GM19372 (cell line): ENCODE measurements at regions not wholly inside any gene's neighbourhood (a gene's known extent, or its start where the extent isn't known, plus 50 kb on each side); places are given as distances from the start of the nearest gene placed in this dataset.
"Not testable (repeated sequence)": the region's sequence is repeated elsewhere in the genome, so short reads cannot be mapped to it uniquely, and the experiment has no call there.

Experiments
- ATAC-seq: cut with Tn5 transposase; IDR thresholded peaks from one replicate; pipeline ENCODE4 v1.9.1; 2021; ENCODE audit warnings: mild to moderate bottlenecking, low read depth, moderate library complexity; ENCODE audit not compliant: unreplicated experiment

DNA sequence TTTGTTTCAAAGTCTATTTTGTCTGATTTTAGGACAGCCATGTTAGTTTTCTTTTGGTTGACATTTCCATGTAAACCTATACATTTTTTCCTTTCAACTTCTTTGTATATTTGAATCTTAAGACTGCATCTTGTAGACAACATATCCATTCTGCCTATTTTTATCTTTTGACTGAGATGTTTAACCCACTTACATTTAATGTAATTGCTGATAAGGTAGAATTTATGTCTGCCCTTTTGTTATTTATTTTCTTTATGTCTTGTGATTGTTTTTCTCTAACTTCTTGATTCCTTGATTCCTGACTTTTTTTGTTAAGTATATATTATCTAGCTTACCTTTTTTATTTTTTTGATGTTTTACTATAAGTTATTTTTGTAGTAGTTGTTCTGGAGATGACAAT lies 542.5 kb downstream of the SUCLG1 start:
- ATAC-seq = no peak

DNA sequence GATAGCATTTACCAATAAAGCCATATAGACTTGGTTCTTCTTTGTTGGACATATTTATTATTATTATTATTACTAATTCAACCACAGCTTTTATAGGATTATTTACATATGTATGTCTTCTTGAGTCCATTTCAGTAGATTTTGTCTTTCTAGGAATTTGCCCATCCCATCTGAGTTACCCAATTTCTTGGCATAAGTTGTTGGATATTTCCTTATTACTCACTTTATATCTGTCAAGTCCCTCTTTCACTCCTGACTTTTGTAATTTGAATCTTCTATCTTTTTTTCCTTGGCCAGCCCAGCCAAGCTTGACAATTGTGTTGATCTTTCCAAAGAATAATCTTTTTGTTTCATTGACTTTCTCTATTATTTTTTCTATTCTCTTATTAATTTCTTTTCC lies 543.7 kb downstream of the SUCLG1 start:
- ATAC-seq = no peak

DNA sequence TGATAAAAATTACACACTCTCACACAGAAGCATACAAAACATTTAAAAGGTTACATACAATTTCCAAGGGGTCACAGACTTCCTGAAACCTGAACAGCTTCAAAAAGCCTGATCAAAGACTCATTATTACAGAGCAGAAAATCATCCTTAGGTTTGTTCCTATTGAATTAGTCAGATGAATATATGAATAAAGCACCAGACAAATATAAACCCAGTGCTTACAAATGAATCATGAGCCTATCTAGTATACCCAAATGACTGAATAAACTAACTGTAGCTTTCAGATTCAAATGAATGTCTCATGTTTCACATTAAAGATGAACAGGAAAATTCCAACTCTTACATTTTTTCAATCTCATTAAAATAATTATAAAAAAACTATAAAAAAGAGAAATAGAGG lies 550.3 kb downstream of the SUCLG1 start:
- ATAC-seq = no peak

DNA sequence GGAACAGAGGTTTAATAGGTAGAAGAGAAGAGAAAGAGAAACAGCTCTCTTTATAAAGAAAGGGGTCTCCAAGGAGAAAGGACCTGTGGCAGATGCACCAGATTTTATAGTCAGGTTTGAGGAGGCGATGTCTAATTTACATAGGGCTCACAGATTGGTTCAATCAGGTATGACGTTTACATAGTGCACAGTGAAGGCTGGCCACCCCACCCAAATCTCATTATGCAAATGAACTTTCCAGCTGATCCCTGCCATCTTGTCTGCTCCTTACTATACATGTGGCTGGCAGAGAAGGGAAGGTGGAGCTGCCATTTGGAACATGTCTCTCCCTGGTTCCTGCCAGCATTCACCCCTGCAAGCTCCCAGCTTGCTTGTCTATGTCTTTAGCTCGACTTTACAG lies 557.8 kb downstream of the SUCLG1 start:
- no peak for ATAC-seq

DNA sequence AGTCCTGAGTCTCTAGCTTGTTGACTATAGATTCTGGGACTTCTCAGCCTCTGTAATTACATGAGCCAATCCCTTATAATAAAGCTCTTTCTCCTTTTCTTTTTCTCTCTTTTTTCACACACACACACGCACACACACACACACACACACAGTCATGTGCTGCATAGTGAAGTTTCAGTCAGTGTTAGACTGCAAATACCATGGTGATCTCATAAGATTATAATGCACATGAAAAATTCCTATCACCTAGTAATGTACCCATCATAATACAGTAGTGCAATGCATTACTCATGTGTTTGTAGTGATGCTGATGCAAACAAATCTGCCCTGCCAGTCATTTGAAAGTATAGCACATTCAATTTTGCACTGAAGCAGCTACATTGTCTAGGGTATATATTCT lies 558.2 kb downstream of the SUCLG1 start:
- no peak for ATAC-seq

DNA sequence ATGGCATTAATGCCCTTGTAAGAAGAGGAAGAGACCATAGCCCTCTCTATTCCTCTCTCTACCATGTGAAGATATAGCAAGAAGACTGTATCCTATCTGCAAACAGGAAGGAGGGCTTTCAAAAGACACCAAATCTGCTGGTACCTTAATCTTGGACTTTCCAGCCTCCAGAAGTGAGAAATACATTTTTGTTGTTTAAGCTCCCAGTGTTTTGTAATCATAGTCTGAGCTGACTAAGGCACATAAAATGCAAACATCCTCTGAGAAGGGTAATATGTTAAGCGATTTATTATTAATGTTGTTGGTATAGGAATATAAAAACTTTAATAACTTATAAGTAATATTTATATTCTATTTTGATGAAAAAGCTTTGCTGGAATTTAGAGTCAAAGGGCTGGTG lies 559.8 kb downstream of the SUCLG1 start:
- ATAC-seq = no peak

DNA sequence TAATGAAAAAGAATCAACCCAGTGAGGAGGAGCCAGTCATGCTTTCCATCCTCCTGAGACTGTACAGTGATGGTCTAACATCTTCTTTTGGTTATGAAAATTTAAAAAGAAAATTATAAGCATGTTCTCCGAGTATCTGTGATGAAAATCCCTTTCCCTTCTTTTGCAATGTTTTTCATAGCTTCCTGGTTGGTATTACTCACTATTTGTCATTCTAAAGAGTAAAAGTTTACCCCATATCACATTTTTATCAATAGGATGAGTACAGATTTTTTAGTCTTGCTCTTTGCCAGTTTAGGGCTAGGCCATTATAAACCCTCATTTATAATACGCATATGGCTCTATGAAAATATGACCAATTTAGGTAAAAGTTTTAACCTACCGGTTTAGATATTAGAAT lies 564.1 kb downstream of the SUCLG1 start:
- no peak for ATAC-seq

DNA sequence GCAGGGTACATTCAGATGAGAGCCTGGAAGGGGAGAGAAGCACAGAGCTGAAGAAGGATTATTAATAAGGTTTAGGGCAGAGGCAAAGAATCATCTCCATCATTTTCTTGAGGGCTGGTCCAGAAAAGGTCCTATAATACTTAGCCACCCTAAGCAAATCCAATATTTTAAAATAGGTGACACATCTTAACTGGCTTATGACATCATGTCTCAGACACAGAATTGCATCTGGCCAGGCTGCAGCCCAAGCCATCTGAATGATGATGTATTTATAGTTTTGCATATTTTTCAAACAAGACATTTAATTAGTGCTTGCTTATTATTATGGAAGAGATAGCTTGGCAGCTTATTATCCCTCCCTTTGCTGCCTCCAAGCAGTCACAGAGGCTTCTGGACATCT lies 571.3 kb downstream of the SUCLG1 start:
- ATAC-seq = no peak

DNA sequence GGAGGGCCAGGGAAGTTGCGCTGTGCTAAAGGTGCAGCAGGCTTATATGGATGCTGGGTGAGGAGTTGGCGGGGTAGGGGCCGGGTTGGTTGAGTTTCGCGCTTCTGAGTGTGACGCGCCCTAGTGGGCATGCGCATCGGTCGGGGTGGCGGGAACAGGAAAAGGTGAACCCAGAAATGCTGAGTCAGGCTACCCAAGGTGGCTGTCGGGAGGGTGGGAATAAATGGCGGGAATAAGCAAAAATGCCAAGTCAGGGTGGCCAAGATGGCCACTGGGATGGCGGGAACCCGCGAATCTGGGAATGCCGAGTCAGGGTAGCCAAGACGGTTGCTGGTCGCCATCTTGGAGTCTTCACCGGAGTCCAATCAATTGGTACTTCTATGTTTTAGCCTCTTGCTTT lies 580.0 kb downstream of the SUCLG1 start:
- ATAC-seq = no peak

DNA sequence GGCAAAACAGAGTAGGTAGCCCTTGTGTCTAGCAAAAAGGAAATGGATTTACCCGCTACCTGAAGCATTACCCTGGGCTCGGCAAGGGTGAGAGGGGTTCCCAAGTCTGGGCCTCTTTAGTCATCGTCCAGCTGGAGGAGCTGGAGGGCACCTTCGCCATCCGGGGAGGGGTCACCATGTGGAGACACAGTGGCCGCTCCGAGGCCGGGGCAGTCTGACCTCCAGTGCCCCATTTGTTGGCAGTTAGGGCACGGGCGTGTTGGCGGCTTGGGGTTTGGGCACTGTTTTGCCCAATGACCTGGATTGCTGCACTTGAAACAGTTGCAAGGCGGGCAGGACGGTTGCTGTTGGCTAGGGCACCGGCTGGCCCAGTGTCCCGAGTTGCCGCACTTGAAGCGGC lies 581.8 kb downstream of the SUCLG1 start:
- not testable (repeated sequence) for ATAC-seq

DNA sequence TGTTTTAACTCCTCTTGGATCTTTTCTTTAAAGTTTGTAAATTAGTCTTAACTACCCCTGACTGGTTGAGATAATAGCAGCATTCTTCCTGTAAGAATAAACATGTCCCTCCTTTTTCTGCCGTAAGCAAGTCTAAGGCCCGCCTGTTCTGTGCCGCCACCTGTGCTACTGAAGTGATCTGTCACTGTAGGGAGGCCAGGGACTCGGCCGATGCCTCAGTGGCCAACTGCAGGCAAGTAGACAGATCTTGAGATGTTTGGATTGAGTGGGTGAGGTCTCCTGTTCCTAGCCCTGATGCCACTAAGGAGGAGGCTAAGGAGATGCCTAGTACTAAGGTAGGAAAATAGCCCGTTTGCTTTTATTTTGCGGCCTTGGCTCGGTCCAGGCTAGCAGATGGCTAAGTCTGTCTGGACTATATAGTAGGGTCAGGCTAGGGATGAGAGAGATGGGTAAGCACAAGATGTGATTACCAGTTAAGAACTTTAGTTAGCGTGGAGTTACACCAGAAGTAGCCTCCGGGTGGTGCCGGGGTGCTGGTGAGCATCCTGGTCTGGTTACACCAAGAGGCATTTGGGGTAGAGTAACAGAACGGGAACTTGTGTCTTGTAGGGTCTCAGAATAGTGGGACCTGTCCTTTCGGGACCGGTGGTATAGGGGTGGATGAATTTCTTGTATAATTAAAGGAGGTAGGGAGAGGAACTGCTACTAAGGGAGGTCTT lies 584.2 kb downstream of the SUCLG1 start:
- no peak for ATAC-seq

DNA sequence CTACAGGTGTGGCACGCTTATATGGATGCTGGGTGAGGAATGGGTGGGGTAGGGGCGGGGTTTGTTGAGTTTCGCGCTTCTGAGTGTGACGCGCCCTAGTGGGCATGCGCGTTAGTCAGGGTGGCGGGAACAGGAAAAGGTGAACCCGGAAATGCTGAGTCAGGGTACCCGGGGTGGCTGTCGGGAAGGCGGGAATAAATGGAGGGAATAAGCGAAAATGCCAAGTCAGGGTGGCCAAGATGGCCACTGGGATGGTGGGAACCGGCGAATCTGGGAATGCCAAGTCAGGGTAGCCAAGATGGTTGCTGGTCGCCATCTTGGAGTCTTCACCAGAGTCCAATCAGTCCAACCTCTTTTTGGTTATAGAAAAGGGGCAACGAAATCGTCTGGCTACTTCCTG lies 585.0 kb downstream of the SUCLG1 start:
- no peak for ATAC-seq

DNA sequence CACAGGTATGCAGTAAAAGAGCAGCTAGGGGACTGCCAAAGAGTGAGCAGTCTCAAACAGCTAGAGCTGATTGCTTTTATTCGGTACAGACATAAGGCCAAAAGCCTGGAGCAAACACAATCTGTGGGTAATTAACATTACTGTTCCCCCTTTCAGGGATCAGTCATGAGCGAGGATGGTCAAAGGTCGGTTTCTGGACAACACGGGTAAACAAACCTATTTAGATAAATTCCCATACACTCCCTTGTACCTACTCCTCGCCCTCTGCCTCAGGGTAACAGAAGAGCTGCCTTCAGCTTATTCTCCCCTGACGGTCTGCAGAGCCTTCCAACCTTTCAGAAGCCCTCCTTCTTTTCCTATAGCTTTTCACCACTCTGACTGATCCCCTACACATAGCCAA lies 586.0 kb downstream of the SUCLG1 start:
- no peak for ATAC-seq

DNA sequence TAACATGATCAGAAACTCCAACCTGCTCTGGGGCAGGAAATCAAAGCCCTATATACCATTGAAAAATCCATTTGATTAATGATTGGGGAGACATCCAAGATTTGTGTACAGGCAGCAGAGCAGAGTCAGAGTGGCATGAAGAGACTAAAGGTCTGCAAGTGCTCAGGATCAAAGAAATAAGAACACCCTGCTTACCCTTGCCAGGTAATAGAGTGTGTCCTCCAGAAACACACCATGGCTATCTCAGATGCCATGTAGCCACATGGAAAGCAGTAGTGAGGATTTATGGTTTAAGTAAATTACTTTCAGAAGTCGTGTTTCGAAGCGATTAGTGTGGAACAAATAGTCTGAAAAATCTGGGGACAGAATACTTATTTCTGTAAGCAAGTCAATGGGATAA lies 592.9 kb downstream of the SUCLG1 start:
- ATAC-seq = no peak

DNA sequence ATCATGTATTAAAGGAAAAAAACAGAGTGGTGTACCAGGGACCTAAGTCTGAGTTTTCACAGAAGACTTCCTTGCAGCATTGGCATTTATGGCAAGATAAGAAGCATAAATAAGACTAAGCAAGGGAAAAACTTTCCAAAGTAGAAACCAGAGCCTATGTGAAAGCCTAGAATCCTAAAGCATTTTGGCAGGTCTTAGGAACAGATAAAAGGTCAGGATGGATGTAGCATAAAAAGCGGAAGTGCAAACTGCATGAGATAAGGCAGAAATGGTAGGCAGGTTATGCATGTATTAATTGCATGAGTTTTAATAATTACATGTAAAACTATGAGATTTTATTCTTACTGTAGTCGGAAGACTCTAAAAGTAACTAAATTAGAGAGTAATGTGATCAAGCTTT lies 596.5 kb downstream of the SUCLG1 start:
- ATAC-seq = no peak

DNA sequence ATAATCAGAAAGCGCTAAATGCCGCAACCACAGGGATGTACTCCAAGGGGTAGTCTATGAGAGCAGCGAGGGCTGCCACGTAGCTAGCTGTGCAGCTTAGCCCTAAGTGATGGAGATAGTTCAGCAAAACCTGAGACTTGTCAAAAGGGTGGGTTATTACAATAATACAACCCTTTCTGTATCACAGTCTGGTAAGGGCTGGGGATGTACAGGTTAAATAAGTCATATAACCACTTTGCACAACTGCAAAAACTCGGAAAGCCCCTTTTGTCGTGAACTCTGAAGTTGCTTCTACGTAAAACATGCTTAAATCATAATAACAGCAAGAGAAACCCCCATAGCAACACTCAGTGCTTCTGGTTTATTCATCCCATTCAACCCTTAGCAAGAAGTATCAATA lies 598.8 kb downstream of the SUCLG1 start:
- ATAC-seq = no peak

DNA sequence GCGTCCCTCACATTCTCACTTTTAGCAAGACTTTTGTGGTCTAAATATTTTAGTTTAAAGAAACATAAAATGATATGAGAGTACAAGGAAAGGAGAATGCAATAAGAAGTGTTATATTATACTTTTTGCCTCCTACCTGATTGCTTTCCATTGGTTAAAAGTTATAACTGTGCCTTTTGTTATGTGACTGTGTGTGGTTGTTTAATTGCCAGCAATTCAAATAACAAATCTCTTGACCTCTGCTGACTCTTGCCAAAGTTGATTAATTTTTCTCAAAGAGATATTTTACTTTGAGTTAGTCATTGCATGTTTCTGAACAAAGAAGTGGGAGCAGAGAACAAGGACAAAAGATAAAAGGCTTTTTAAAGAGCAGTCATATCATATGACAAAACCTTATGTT lies 599.5 kb downstream of the SUCLG1 start:
- no peak for ATAC-seq

DNA sequence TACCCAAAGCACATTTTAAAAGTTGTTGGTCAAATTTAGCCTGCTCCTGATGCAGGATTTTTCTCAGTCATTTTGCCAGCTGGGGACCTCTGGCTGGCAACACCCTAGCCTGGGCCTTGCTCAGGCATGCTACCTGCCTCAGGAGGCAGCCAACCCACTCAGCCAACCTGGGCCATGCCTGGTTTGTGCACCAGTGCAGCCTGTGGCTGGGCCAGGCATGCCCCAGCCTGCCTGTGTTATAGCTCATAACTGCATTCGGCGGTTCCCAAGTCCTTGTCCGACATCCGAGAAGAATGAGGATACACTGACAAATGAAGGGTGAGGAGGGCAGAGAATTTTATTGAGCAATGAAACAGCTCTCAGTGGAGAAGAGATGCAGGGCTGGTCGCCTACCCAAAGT lies 608.0 kb downstream of the SUCLG1 start:
- ATAC-seq = no peak

DNA sequence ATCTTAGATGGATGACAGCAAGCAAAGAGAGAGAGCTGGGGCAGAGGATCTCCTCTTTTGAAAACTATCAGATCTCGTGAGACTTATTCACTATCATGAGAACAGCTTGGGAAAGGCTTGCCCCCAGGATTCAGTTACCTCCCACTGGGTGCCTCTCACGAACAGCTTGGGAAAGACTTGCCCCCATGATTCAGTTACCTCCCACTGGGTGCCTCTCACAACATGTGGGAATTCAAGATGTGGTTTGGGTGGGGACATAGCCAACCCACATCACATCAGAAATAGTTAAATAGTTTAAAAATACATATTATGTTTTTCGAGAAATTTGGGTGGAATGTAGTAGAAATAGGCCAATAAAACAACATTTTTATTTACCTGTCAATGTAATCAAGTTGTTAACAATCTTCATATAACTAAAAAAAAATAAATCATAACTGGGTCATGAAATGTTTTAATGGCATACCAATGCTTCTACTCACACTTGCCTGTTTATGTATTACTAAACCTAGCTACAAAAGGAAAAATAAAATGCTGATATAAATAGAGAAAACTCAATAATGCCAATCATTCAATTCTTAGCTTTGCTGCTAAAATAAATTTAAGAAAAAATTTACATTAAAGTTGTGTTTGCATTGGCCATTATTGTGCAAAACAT lies 608.9 kb downstream of the SUCLG1 start:
- ATAC-seq = no peak

DNA sequence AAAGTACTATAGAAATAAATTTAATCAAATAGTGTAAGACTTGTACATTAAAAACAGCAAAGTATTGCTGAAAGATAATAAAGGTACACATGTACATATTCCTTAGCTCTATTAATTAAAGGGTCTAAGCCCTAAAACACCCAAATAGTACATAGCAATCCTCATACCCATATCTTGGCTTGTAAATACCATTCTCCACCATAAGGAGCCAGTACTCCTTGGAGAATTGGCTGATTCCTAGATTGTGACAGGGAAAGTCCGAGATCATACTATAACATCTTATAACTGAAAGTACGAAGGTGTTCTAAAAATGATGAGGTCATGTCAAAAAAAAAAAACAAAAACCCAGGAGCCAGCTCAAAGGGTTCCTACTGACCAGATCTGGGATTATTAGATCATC lies 614.6 kb downstream of the SUCLG1 start:
- no peak for ATAC-seq

DNA sequence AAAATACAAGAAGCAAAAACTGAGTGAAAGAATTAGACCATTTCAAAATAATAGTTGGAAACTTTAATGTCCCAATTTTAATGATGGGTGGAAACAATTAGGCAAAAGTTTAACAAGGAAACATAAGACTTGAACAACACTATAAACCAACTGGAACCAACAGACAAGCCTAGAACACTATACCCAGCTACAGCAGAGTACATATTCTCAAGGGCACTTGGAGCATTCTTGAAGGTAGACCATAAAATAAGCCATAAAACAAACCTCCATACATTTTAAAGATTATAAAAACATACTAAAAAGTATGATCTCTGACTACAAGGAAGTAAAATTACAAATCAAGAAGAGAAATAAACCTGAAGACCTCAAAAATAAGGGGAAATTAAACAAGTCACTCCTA lies 616.7 kb downstream of the SUCLG1 start:
- ATAC-seq = no peak

DNA sequence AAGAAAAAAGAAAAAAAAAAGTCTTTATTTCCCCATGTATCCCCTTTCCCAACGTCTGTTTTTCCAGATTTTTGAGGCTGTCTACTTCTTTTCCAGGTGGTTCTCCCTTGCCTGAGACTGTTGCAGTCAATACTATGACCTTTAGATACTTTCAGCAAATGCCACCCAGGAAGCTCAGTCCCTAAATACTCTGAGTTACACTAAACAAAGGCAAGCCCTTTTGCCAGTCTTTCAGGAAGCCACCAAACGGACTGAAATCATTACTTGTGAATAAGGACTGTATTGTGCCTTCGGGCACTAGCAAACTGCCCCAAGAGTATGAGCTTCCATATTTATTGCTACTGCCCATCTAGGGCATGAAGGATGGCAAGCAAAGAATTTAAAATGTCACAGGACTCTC lies 621.3 kb downstream of the SUCLG1 start:
- ATAC-seq = no peak

DNA sequence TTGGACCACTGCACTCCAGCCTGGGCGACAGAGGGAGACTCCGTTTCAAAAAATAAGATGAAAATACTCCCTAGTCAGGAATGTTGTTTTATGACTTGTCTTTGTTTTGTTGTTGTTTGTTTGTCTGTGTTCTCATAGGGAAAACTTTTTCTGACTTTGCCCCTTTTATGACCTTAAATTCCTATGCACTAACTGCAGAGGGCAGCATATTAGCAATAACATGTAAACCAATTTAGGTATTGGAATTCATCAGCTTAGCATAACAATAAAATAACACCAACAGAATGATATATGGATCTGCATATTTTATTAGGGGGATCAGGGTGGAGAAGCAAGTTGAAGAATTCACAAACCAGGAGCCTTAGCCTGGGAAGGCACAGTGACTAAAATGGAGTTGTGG lies 631.5 kb downstream of the SUCLG1 start:
- ATAC-seq = no peak
